Upper lobe of right lung (tissue), 1 donor: ENCODE measurements at regions not wholly inside any gene's neighbourhood (a gene's known extent, or its start where the extent isn't known, plus 50 kb on each side); places are given as distances from the start of the nearest gene placed in this dataset.
A peak's percentile ranks its signal among the peaks of the same experiment; 100 is the strongest.

Experiments used
- ATAC-seq: fragments of 200-7000 bp; cut with Tn5 transposase; one replicate; pipeline ENCODE4 v1.9.1; 2020; ENCODE audit warnings: mild to moderate bottlenecking, moderate library complexity
- DNase-seq: peaks from one replicate; pipeline ENCODE4 v3.0.0-alpha.2; 2020
- H3K27ac ChIP-seq: fragments of 200-600 bp; one replicate; pipeline ENCODE4 v1.8.0; 2022
- H3K27me3 ChIP-seq: fragments of 200-600 bp; one replicate; pipeline ENCODE4 v1.8.0; 2022; ENCODE audit warnings: mild to moderate bottlenecking
- H3K36me3 ChIP-seq: fragments of 200-600 bp; one replicate; pipeline ENCODE4 v1.8.0; 2022
- H3K4me1 ChIP-seq: fragments of 200-600 bp; one replicate; pipeline ENCODE4 v1.8.0; 2022
- H3K4me3 ChIP-seq: fragments of 200-600 bp; one replicate; pipeline ENCODE4 v1.8.0; 2022; ENCODE audit warnings: mild to moderate bottlenecking
- H3K9me3 ChIP-seq: fragments of 200-600 bp; one replicate; pipeline ENCODE4 v1.8.0; 2022
- intact Hi-C: fragments of 100-400 bp; cut with DNase I; formaldehyde crosslinking; loops from one replicate; pipeline ENCODE4 v1.11.0; 2022
- TF ChIP-seq, protein P1 (sequence below): fragments of 200-600 bp; IDR thresholded peaks from one replicate; pipeline ENCODE4 v1.8.0; 2022; ENCODE audit warnings: antibody characterized with exemption
- donor health status: DM: no; HTN: yes; CAD: no; lungs with severe emphysema.

DNA sequence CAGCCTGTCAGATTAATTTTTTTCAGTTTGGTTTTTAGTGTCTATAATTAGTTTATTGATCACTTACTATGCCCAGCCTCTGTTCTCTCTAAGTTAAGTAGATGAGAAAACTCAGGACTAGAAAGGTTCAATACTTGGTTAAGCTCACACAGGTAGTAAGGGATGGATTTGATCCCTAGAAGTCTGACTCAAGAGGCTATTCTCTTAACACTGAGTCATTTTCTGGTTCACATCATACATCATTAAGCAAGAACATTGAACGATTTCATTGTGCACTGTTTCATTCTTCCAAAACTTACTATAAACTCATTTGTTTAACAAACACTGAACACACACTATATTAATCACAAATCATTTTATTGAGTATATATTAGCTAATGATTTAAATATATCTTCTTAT is 54.1 kb upstream of the SLC38A11 start:
- intact Hi-C loops = no loop called here
- Histone ChIP-seq H3K36me3 (no peaks in the 10 kb centered on the region), H3K27ac (no peak overlapping the region), H3K4me3 (no peak overlapping the region), H3K27me3 (no peaks in the 10 kb centered on the region), H3K9me3 (no peaks in the 10 kb centered on the region), H3K4me1 (peaks cover 5% of the 10 kb centered on the region)
- DNase-seq (no peak), ATAC-seq (no peak)
- TF ChIP-seq, protein P1, sequence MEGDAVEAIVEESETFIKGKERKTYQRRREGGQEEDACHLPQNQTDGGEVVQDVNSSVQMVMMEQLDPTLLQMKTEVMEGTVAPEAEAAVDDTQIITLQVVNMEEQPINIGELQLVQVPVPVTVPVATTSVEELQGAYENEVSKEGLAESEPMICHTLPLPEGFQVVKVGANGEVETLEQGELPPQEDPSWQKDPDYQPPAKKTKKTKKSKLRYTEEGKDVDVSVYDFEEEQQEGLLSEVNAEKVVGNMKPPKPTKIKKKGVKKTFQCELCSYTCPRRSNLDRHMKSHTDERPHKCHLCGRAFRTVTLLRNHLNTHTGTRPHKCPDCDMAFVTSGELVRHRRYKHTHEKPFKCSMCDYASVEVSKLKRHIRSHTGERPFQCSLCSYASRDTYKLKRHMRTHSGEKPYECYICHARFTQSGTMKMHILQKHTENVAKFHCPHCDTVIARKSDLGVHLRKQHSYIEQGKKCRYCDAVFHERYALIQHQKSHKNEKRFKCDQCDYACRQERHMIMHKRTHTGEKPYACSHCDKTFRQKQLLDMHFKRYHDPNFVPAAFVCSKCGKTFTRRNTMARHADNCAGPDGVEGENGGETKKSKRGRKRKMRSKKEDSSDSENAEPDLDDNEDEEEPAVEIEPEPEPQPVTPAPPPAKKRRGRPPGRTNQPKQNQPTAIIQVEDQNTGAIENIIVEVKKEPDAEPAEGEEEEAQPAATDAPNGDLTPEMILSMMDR = no peak

GRCh38 chr2:165008730-165009315 is 53.5 kb upstream of the SLC38A11 start:
- peak overlapping the region; percentile 63 for H3K27ac ChIP-seq
- DNase-seq (no peak), ATAC-seq (peak; percentile 87)
- H3K36me3 ChIP-seq = no peaks in the 10 kb centered on the region
- no peak overlapping the region for H3K4me3 ChIP-seq
- no peaks in the 10 kb centered on the region for H3K9me3 ChIP-seq
- TF ChIP-seq, protein P1 = no peak
- peaks cover 5% of the 10 kb centered on the region for H3K4me1 ChIP-seq
- intact Hi-C loops = no loop called here
- H3K27me3 ChIP-seq = no peaks in the 10 kb centered on the region

GRCh38 chr2:165007161-165007744 is 51.9 kb upstream of the SLC38A11 start:
- TF ChIP-seq, protein P1 = no peak
- Histone ChIP-seq H3K4me3 (no peak overlapping the region), H3K4me1 (peaks cover 5% of the 10 kb centered on the region), H3K27me3 (no peaks in the 10 kb centered on the region), H3K27ac (no peak overlapping the region), H3K9me3 (no peaks in the 10 kb centered on the region), H3K36me3 (no peaks in the 10 kb centered on the region)
- intact Hi-C loops = no loop called here
- ATAC-seq = no peak
- DNase-seq = no peak
